GM19239 (cell line): ENCODE measurements at regions not wholly inside any gene's neighbourhood (a gene's known extent, or its start where the extent isn't known, plus 50 kb on each side); places are given as distances from the start of the nearest gene placed in this dataset.
"Not testable (repeated sequence)": the region's sequence is repeated elsewhere in the genome, so short reads cannot be mapped to it uniquely, and the experiment has no call there.

ENCODE experiments used
- DNase-seq: peaks from one replicate; pipeline ENCODE4 v3.0.0; 2011; ENCODE audit warnings: low spot score; ENCODE audit not compliant: insufficient read length
- FAIRE-seq: peaks from 2 replicates; lab custom pipeline; 2011; peaks lifted over from hg19 to GRCh38; lab: Jason Lieb, UNC

DNA sequence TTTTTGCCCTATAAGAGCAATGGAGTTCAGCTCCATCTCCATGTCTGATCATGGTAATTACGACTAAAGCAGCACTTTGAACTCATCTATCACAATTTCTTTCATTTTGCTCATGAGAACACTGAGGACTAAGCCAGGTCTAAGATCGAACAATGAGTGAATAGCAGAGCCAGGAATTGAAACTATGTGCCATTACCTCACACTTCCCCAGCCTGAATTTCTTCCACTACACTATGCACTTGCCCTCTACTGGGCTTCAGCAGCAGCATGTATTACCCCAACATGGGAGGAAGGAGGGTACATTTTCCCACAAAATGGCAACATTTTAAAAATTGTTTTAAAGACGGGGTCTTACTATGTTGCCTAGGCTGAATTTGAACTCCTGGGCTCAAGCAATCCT lies 274.7 kb upstream of the FGF13 start:
- DNase-seq (no peak), FAIRE-seq (no peak)

DNA sequence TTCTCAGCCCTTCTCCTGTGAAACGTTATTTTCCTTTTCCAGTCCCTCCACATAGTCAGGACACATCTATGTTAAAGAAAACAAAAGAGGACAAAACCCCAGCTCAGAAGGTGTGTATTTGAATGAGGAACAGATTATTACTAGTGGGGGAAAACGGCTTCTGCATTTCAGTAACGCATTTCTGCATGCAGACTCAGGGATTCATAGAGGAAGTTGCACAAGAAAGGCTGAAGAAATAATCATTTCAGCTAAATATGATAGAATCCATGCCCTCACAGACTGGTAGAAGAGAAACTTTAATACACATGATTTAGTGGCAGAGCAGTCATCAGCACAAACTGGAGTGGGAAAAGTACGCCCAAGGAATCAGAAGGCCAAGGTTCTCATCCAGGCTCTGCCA lies 270.8 kb upstream of the FGF13 start:
- DNase-seq (no peak), FAIRE-seq (no peak)

DNA sequence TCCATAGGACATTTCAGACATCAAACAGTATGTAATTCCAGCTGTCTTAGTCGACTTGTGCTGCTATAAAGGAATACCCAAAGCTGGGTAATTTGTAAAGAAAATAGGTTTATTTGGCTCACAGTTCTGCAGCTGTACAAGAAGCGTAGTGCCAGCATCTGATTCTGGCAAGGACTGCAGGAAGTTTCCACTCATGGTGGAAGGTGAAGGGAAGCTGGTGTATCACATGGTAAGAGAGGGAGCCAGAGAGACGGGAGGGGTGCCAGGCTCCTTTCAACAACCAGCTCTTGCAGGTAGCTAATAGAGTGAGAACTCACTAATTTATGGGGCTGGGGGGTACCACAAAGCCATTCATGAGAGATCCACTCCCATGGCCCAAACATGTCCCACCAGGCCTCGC lies 253.0 kb upstream of the FGF13 start:
- DNase-seq, result no peak

DNA sequence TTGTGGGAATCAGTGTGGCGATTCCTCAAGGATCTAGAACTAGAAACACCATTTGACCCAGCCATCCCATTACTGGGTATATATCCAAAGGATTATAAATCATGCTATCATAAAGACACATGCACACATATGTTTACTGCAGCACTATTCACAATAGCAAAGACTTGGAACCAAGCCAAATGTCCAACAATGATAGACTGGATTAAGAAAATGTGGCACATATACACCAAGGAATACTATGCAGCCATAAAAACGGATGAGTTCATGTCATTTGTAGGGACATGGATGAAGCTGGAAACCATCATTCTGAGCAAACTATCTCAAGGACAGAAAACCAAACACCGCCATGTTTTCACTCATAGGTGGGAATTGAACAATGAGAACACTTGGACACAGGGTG lies 250.9 kb upstream of the FGF13 start:
- FAIRE-seq, DNase-seq: not testable (repeated sequence)

More for the DNA sequence above, 253.0 kb upstream of the FGF13 start:
- no peak for FAIRE-seq

DNA sequence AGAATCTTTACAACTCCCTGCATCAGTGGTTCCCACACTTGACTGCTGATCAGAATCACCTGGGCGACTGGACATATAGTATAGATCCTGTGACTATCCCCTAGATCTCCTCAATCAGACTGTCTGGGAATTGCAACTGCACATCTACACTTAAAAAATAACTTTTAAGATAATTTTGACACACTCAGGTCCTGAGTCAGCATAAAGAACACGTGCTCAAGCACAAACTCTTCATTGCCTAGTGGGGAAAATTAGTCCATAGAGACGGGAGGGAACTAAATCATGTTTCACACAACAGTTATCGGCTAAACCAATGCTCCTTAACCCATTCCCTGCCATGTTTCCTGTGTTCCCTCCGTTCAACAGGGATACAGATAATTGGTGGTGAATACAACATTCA lies 243.5 kb upstream of the FGF13 start:
- FAIRE-seq, result no peak
- DNase-seq, result no peak

DNA sequence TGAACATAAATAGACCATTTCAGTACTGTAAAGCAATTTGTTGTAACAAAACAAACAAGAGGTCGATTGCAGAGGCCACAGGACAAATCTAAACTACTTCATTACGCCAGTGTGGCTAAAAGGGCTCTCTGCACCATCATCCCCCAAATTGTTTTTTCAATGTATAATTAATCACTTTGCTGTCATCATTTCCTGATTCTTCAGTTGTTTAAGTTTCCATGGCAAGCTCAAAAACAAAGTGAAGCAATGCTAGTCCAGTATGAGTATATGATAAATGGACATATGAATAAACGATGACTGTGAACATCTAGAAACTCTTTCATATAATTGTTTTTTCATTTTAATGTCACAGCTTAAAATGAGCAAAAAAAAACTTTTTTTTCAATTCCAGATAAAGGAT lies 235.4 kb upstream of the FGF13 start:
- no peak for FAIRE-seq
- DNase-seq, result no peak

DNA sequence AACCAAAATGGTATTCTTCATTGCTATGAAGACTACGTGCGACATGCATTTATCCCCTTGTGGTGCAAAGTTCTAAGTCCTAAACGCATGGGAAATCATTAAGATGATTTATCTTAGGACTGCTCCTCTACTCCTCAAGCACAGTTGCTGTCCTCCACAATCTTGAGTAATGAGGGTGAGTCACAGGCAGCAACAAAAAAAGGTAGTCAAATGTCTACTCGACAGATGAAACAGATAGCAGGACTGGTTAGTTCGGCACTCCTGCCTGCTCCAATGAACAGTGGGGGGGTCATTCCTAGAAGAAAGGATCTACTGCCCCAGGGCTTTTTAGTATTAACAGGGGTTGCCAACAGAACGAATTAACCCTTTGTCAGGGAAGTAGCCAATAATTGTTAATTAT lies 233.7 kb upstream of the FGF13 start:
- DNase-seq, result no peak
- FAIRE-seq, result no peak

DNA sequence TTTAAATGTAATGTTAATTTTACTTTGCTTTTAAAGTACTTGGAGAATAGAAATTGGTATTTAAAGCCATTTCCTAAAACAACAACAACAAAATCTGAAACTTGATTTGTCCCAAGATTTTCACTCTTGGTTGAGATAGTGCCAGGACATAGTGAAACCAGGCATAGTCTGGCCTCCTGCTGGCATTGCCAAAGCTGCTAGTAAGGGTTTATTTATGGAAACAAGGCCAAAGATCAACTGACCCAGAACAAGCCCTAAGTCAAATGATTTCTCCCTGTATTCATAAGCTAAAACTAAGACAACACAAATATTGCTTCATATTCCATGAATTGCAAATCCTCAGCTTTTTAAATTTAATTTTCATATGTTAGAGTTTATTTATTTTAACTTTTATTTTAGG lies 227.5 kb upstream of the FGF13 start:
- no peak for FAIRE-seq

DNA sequence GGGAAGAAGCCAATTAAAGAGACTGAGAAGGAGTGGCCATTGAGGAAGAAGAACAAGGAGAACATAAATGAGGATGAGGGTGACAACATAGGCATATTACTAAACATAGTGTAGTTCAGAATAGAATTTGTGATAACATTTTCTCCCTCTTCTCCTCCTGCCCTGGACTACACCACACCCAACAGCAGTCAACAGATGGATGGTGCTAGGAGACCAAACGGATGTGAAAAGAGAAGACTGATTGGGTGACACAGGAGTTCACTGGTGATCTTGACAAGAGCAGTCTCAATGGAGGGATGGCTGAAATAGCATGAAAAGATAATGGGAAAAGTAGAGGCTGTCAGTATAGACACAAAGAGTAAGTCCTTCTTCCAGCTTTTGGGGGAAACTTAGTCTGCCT lies 226.5 kb upstream of the FGF13 start:
- no peak for FAIRE-seq

More for the DNA sequence above, 227.5 kb upstream of the FGF13 start:
- DNase-seq, result no peak

DNA sequence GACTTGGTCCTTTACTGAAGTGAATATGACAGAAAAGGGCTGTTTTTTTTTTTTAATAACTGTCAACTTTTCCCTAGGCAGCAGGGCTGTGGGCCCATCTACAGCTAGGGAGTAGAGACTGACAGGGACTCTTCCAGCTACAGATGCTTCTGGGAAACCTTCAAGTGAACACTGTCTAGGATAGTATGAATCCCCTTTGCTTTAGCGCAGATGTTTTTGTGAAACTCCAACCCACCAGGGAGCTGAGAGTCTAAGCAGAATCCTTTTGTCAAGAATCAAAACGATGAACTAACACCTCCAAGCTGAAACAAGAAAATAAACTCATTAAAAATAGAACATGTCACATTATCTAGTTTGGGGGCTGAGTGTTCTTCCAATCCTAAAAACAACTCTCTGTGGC lies 219.7 kb upstream of the FGF13 start:
- DNase-seq (no peak), FAIRE-seq (no peak)

More for the DNA sequence above, 226.5 kb upstream of the FGF13 start:
- DNase-seq, result no peak

DNA sequence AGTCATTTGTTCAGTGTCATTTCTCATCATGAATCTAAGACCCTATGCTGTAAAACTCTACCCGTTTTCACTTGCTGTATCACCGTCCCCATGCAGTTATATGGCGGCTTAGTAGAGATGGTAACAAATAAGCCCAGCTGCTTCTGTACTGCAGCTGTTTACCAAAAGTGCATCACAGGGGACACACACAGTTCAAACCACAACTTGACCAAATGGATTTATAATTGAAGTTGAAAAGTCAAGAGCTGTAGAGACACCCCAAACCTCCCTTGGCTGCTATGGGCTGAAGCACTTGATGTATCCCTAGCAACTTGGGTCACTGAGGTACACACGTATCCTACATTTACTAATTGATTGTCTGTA lies 219.0 kb upstream of the FGF13 start:
- no peak for DNase-seq
- FAIRE-seq, result no peak

DNA sequence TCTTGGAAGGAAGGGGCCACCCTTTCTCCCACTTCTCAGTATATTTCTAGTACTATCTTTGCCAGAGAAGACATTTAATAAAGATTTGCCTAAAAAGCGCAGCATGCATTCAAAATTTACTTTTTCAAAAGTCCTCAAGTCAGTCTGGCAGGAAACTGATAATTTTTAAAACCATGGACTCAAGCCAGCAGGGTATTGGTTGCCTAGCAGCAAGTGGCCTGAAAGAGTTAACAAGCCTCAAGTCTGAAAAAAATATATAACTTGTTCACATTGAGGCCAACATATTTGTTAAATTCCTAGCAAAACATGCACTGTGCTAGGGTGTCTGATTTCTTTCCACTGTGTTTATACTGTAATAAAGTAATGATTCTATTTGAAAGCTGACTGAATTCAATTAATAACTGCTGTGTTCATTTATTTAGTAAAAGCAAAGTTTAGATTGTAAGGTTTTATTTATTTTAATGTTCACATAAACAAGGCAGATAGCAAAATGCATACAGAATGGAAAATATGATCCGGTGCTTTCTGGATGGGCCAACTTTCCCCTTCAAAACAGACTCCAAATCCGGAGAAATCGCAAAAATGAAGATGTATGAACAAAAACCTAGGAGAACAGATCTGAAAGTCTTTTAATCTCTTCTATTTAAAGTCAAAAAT lies 218.5 kb upstream of the FGF13 start:
- no peak for DNase-seq
- no peak for FAIRE-seq

DNA sequence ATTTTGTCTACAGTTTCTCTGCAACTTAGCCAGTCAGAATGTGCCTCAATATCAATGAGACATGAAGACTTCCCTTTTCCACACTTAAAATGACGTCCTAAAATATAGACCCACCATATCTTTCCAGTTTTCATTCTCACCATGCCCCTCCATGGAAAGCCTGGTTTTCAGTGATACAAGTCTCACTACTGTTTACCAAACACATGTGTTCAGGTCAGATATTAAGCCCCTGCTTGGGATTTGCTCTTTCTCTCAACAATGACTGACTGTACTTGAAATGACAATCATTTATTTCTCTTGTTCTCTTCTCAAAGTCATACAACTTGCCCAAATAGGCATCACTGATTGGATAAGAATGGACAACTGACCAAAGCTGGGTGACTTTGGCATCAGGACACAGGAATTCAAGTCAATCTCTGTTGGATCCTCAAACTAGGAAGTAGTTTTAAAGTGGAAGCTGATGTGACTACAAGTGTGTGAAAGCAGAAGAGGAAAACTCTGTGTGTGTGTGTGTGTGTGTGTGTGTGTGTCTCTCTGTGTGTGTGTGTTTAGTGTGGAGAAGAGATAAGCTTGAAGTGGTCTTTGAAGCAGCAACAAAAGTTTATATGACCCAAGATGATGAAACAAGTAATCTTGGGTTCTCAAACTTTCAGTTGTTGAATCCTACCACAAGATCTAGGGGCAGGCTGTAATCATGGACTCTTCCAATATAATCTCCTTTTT lies 217.4 kb upstream of the FGF13 start:
- DNase-seq (no peak), FAIRE-seq (no peak)

DNA sequence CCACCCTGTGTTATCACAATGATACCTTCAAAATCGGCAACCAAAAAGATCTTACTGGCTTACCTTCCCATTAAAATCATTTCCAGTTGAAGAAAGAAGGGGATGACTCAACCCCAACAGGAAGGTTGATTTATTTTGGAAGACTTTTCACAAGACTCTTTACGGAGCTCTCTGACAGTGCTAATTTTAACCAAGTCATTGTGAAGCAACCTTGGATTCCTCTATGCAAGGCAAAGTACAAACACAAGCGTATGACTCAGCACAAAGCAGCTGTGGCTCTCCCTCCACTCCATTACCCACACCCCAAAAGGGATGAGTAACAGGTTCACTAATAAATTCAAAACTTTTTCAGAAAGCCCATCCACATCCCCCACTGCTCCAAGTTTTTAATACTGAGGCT lies 213.8 kb upstream of the FGF13 start:
- no peak for DNase-seq
- no peak for FAIRE-seq

DNA sequence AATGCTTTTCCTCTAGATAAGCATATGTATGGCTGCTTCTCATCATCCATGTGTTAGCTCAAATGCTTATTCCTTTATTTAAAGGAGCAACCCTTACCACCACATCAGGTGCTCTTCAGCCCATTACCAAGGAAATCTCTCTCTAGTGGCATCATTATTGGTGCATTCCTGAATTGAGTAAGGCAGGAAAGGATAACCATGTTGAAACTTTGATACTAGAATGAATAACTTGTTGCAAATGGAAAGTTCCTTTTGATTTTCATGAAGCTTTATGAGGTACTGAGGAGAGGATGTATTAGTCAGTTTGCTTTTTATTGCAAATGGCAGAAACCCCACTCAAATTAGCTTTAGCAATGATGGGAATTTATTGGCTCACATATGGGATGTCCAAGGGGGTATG lies 212.3 kb upstream of the FGF13 start:
- DNase-seq (no peak), FAIRE-seq (no peak)

DNA sequence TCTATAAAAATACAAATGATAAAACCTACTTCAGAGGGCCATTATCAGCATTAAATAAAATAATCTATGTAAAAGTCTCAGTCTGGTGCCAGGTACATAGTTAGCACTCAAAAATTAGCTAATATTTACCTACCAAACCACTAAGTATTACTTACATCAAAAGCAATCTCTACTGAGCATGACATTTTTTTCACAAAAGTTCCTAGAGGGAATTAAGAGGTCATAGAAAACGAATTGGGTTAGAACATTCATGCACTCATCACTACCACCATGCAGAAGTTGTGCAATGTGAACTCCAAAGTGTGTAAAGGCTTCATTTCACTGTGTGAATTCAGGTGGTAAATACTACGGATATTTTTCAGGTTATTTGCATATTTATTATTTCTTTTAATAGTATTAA lies 209.5 kb upstream of the FGF13 start:
- DNase-seq (no peak), FAIRE-seq (no peak)

DNA sequence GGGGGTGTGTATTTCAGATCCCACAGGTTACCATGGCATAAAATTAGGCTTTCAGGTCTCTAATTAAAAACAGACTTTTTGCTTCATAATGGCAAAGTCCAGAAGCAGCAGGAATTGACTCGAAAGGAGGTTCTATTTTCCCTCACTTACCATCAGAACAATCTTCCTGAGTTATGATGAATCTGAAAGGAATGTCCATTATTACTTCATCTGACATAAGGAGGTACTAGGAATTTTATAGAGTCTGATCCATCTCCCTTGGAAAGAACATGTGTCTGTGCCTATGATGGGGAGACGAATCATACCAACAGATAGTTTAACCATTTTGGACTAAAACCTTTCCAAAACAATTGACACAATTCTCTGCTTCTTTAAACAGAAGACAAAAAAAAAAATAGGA lies 206.3 kb upstream of the FGF13 start:
- no peak for FAIRE-seq

DNA sequence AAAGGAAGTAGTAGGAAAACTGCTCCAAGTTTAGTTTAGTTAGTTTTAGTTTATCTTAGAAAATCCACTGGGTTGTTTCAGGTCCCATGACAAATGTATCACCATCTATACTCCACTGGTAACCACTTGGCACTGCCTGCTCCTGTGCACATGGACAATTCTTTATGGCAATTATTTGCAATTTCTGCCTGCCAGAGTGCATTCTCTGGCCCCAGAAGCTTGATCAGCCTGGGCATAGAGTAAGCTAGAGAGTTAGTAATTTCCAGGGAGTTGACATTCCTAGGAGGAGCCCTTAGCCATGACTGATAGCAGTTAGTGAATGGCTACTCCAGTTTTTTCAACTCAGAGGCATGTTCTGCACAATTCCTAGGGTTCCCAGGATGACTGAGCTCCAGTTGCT lies 203.2 kb upstream of the FGF13 start:
- DNase-seq, result no peak
- no peak for FAIRE-seq

More for the DNA sequence above, 206.3 kb upstream of the FGF13 start:
- no peak for DNase-seq

DNA sequence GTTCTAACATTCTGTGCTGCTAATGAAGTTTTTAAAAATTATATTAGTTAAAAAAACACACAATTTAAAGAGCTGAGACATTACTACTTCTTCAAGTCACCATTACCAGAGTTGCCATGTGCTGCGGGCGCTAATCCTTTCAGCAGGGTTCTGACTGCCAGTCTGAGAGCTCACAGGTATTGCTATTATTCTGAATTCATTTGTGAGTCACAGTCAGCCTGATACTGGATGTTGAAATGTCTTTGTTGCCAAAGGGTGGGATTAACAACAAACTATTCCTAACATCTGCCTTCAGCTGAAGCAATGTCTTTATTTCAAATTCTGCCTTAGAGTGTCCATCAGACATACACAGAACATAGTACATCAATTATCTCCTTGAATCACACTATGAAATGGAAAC lies 197.1 kb upstream of the FGF13 start:
- no peak for DNase-seq
- no peak for FAIRE-seq

DNA sequence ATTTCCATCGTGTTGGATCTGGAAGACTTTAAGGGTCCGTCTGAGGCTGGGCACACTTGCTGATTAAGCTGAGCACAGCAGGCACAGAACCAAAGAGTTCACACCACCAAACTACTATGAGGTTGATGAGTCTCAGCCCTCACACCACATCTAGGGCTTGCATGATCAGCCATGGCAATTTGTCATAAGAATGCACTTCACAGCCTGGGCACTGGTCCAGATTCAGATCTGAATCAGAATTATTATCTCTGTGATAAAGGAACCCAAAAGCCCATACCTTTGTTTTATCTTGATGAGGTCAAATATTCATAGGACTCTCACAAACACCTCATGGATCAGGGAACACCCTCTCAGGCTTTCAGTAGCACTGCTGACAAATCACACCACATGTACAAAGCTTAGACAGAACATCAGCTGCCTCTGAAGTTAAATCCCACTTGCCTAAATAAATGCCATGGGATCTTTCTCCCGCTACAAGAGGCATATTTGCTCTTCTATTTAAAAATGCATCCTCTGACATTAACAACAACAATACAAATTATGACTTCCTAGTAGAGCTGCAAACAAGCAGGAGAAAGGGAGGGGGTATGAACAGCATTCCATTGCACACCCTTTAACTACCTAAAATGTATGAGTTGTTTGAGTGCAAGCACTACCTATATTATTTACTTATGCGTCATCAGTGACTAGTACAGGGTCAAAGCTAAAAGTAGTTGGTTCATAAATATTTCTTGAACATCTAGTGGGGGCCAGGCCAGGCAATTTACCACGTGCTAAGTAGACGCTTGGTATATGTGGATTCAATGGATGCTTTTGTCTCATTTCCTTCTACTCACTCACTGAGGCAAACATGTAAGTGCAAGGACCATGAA lies 186.3 kb upstream of the FGF13 start:
- FAIRE-seq, result no peak

DNA sequence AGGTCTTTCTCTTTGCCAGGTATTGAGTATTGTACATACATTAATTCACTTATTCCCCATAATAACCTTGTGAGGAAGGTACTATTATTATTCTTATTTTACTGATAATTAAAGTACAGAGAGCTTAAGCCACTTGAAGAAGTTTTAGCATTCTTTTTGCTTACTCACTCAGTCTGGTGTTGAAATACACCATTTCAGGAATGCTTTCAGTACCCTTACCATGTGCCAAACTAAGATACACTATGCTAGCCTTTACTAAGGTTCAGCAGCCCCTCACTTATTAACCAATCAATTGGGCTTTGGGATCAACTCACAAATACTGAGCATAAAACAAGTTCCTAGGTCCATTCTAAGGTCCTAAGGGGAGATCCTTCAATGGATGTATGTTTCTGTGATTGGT lies 179.0 kb upstream of the FGF13 start:
- FAIRE-seq (no peak), DNase-seq (no peak)

More for the DNA sequence above, 186.3 kb upstream of the FGF13 start:
- no peak for DNase-seq
